ENCODE measurements at regions not wholly inside any gene's neighbourhood (a gene's known extent, or its start where the extent isn't known, plus 50 kb on each side); places are given as distances from the start of the nearest gene placed in this dataset.
A peak's percentile ranks its signal among the peaks of the same experiment; 100 is the strongest.
"Not testable (repeated sequence)": the region's sequence is repeated elsewhere in the genome, so short reads cannot be mapped to it uniquely, and the experiment has no call there.

GRCh38 chr14:57150449-57150848 lies 118.3 kb downstream of the EXOC5 start:
- no peak overlapping the region for H3K4me3 ChIP-seq (ENCODE audit: low read length)
- peaks cover 3% of the 10 kb centered on the region for H3K9me3 ChIP-seq (ENCODE audit: low read length)
- H4K20me1 ChIP-seq (ENCODE audit: insufficient read depth): no peaks in the 10 kb centered on the region
- no peaks in the 10 kb centered on the region for H3K79me2 ChIP-seq (replicated peaks; ENCODE audit: insufficient read depth, low read length)
- no peak overlapping the region for H3K27ac ChIP-seq (ENCODE audit: low read length)
- no peaks in the 10 kb centered on the region for H3F3A ChIP-seq (ENCODE audit: insufficient read depth, low read length, poor library complexity, severe bottlenecking)
- no peak overlapping the region for H3K4me2 ChIP-seq (ENCODE audit: low read length)
- H3K9me2 ChIP-seq (ENCODE audit: insufficient read depth, low read length): no peaks in the 10 kb centered on the region
- TF ChIP-seq EP300 (conservative IDR thresholded peaks at IDR 0.05; ENCODE audit: poor library complexity, severe bottlenecking): no peak
- no peak for TF ChIP-seq SMC3 (conservative IDR thresholded peaks at IDR 0.05; ENCODE audit: poor library complexity)
- no peak for TF ChIP-seq CTCF (IDR thresholded peaks at IDR 0.05; ENCODE audit: poor library complexity, severe bottlenecking)
- no peaks in the 10 kb centered on the region for H3K27me3 ChIP-seq (ENCODE audit: insufficient read depth, low read depth, low read length)
- H3K36me3 ChIP-seq (ENCODE audit: insufficient read depth, low read length): no peaks in the 10 kb centered on the region
- H2AFZ ChIP-seq (ENCODE audit: low read depth, low read length): no peak overlapping the region
- no peak overlapping the region for H3K9ac ChIP-seq (ENCODE audit: low read length)

- Histone ChIP-seq H3K4me3 (ENCODE audit: low read length) (no peak overlapping the region), H3K4me2 (ENCODE audit: low read length) (no peak overlapping the region)
Observed at GRCh38 chr14:57139173-57139572, 129.5 kb downstream of the EXOC5 start.

GRCh38 chr14:57136669-57137328 lies 131.9 kb downstream of the EXOC5 start:
- Histone ChIP-seq H3F3A (ENCODE audit: insufficient read depth, low read length, poor library complexity, severe bottlenecking) (no peaks in the 10 kb centered on the region), H3K27me3 (ENCODE audit: insufficient read depth, low read depth, low read length) (no peaks in the 10 kb centered on the region), H3K9ac (ENCODE audit: low read length) (no peak overlapping the region), H3K79me2 (replicated peaks; ENCODE audit: insufficient read depth, low read length) (no peaks in the 10 kb centered on the region), H3K4me3 (ENCODE audit: low read length) (no peak overlapping the region), H3K36me3 (ENCODE audit: insufficient read depth, low read length) (no peaks in the 10 kb centered on the region), H3K27ac (ENCODE audit: low read length) (no peak overlapping the region), H3K4me2 (ENCODE audit: low read length) (no peak overlapping the region), H4K20me1 (ENCODE audit: insufficient read depth) (no peaks in the 10 kb centered on the region), H2AFZ (ENCODE audit: low read depth, low read length) (no peak overlapping the region), H3K9me3 (ENCODE audit: low read length) (no peaks in the 10 kb centered on the region), H3K9me2 (ENCODE audit: insufficient read depth, low read length) (no peaks in the 10 kb centered on the region)
- TF ChIP-seq EZH2 (IDR thresholded peaks at IDR 0.05; ENCODE audit: borderline replicate concordance, insufficient read depth, low read length, poor library complexity, severe bottlenecking) (no peak), EP300 (conservative IDR thresholded peaks at IDR 0.05; ENCODE audit: poor library complexity, severe bottlenecking) (peak; percentile 49)

More at GRCh38 chr14:57139173-57139572, 129.5 kb downstream of the EXOC5 start:
- Histone ChIP-seq H3K36me3 (ENCODE audit: insufficient read depth, low read length) (no peaks in the 10 kb centered on the region), H3K79me2 (replicated peaks; ENCODE audit: insufficient read depth, low read length) (no peaks in the 10 kb centered on the region), H3F3A (ENCODE audit: insufficient read depth, low read length, poor library complexity, severe bottlenecking) (no peaks in the 10 kb centered on the region), H2AFZ (ENCODE audit: low read depth, low read length) (no peak overlapping the region), H3K9me3 (ENCODE audit: low read length) (no peaks in the 10 kb centered on the region), H3K27ac (ENCODE audit: low read length) (no peak overlapping the region), H3K9me2 (ENCODE audit: insufficient read depth, low read length) (no peaks in the 10 kb centered on the region), H3K9ac (ENCODE audit: low read length) (no peak overlapping the region), H4K20me1 (ENCODE audit: insufficient read depth) (no peaks in the 10 kb centered on the region), H3K27me3 (ENCODE audit: insufficient read depth, low read depth, low read length) (no peaks in the 10 kb centered on the region)
- no peak for TF ChIP-seq MXI1 (conservative IDR thresholded peaks at IDR 0.05; ENCODE audit: poor library complexity, severe bottlenecking)
- TF ChIP-seq SMC3 (conservative IDR thresholded peaks at IDR 0.05; ENCODE audit: poor library complexity): no peak
- no peak for TF ChIP-seq TAF1 (IDR thresholded peaks at IDR 0.05; ENCODE audit: low read depth)
- no peak for TF ChIP-seq EP300 (conservative IDR thresholded peaks at IDR 0.05; ENCODE audit: poor library complexity, severe bottlenecking)

- H3K9ac ChIP-seq (ENCODE audit: low read length); H3K27me3 ChIP-seq (ENCODE audit: insufficient read depth, low read depth, low read length); H3K4me2 ChIP-seq (ENCODE audit: low read length); H3K9me3 ChIP-seq (ENCODE audit: low read length); H3K36me3 ChIP-seq (ENCODE audit: insufficient read depth, low read length); H3K4me3 ChIP-seq (ENCODE audit: low read length); H3K9me2 ChIP-seq (ENCODE audit: insufficient read depth, low read length); H3F3A ChIP-seq (ENCODE audit: insufficient read depth, low read length, poor library complexity, severe bottlenecking); H2AFZ ChIP-seq (ENCODE audit: low read depth, low read length); H4K20me1 ChIP-seq (ENCODE audit: insufficient read depth); H3K79me2 ChIP-seq (replicated peaks; ENCODE audit: insufficient read depth, low read length); H3K27ac ChIP-seq (ENCODE audit: low read length): not testable (repeated sequence)
Observed at GRCh38 chr14:57127809-57128208, 140.9 kb downstream of the EXOC5 start.

All from neural cell (in vitro differentiated cells).